ENCODE measurements at regions not wholly inside any gene's neighbourhood (a gene's known extent, or its start where the extent isn't known, plus 50 kb on each side); places are given as distances from the start of the nearest gene placed in this dataset.

GRCh38 chr6:169938262-169938701 is 186.9 kb downstream of the ERMARD start:
- H3K4me1 ChIP-seq (ENCODE audit: control insufficient read depth, insufficient read depth, low read length, poor library complexity, severe bottlenecking) = no peaks in the 10 kb centered on the region
- no peaks in the 10 kb centered on the region for H3K9me3 ChIP-seq (ENCODE audit: control insufficient read depth, low read length)
- H3K27ac ChIP-seq (ENCODE audit: low read depth, low read length, severe bottlenecking) = no peak overlapping the region
- no peak overlapping the region for H3K4me3 ChIP-seq (ENCODE audit: extremely low read depth, insufficient read depth, low read length, poor library complexity, severe bottlenecking)
- 69 to 81% methylated on average over 5 to 6 of the region's 14 CpGs for WGBS, 2 experiments (ENCODE audit: insufficient coverage in 2 of 2)
- H3K36me3 ChIP-seq (ENCODE audit: control insufficient read depth, insufficient read depth, low read length) = no peaks in the 10 kb centered on the region

- Histone ChIP-seq H3K9me3 (ENCODE audit: control insufficient read depth, low read length) (no peaks in the 10 kb centered on the region), H3K27ac (ENCODE audit: low read depth, low read length, severe bottlenecking) (no peak overlapping the region), H3K4me3 (ENCODE audit: extremely low read depth, insufficient read depth, low read length, poor library complexity, severe bottlenecking) (no peak overlapping the region), H3K36me3 (ENCODE audit: control insufficient read depth, insufficient read depth, low read length) (no peaks in the 10 kb centered on the region), H3K4me1 (ENCODE audit: control insufficient read depth, insufficient read depth, low read length, poor library complexity, severe bottlenecking) (no peaks in the 10 kb centered on the region)
- WGBS, 2 experiments (ENCODE audit: insufficient coverage in 2 of 2) = 79 to 88% methylated on average over 20 to 23 of the region's 23 CpGs
Observed at GRCh38 chr6:169937389-169938261, 186.2 kb downstream of the ERMARD start.

GRCh38 chr6:169936355-169936975 is 185.0 kb downstream of the ERMARD start:
- no peaks in the 10 kb centered on the region for H3K4me1 ChIP-seq (ENCODE audit: control insufficient read depth, insufficient read depth, low read length, poor library complexity, severe bottlenecking)
- 86 to 90% methylated on average over 28 to 33 of the region's 34 CpGs for WGBS, 2 experiments (ENCODE audit: insufficient coverage in 2 of 2)

GRCh38 chr6:169935861-169936260 is 184.4 kb downstream of the ERMARD start:
- no peaks in the 10 kb centered on the region for H3K9me3 ChIP-seq (ENCODE audit: control insufficient read depth, low read length)
- H3K27ac ChIP-seq (ENCODE audit: low read depth, low read length, severe bottlenecking) = no peak overlapping the region
- 93 to 97% methylated on average over 6 to 8 of the region's 8 CpGs for WGBS, 2 experiments (ENCODE audit: insufficient coverage in 2 of 2)
- H3K36me3 ChIP-seq (ENCODE audit: control insufficient read depth, insufficient read depth, low read length) = no peaks in the 10 kb centered on the region
- H3K4me3 ChIP-seq (ENCODE audit: extremely low read depth, insufficient read depth, low read length, poor library complexity, severe bottlenecking) = no peak overlapping the region
- no peaks in the 10 kb centered on the region for H3K4me1 ChIP-seq (ENCODE audit: control insufficient read depth, insufficient read depth, low read length, poor library complexity, severe bottlenecking)

More at GRCh38 chr6:169936355-169936975, 185.0 kb downstream of the ERMARD start:
- Histone ChIP-seq H3K27ac (ENCODE audit: low read depth, low read length, severe bottlenecking) (no peak overlapping the region), H3K4me3 (ENCODE audit: extremely low read depth, insufficient read depth, low read length, poor library complexity, severe bottlenecking) (no peak overlapping the region), H3K36me3 (ENCODE audit: control insufficient read depth, insufficient read depth, low read length) (no peaks in the 10 kb centered on the region), H3K9me3 (ENCODE audit: control insufficient read depth, low read length) (no peaks in the 10 kb centered on the region)

- no peaks in the 10 kb centered on the region for H3K9me3 ChIP-seq (ENCODE audit: control insufficient read depth, low read length)
- H3K27ac ChIP-seq (ENCODE audit: low read depth, low read length, severe bottlenecking) = no peak overlapping the region
- H3K36me3 ChIP-seq (ENCODE audit: control insufficient read depth, insufficient read depth, low read length) = no peaks in the 10 kb centered on the region
- no peaks in the 10 kb centered on the region for H3K4me1 ChIP-seq (ENCODE audit: control insufficient read depth, insufficient read depth, low read length, poor library complexity, severe bottlenecking)
- 91% methylated on average over 14 of the region's 14 CpGs for WGBS, 2 experiments (ENCODE audit: insufficient coverage in 2 of 2)
- no peak overlapping the region for H3K4me3 ChIP-seq (ENCODE audit: extremely low read depth, insufficient read depth, low read length, poor library complexity, severe bottlenecking)
Observed at GRCh38 chr6:169935348-169935718, 183.9 kb downstream of the ERMARD start.

- no peak overlapping the region for H3K27ac ChIP-seq (ENCODE audit: low read depth, low read length, severe bottlenecking)
- 93 to 94% methylated on average over 15 to 21 of the region's 22 CpGs for WGBS, 2 experiments (ENCODE audit: insufficient coverage in 2 of 2)
- H3K4me1 ChIP-seq (ENCODE audit: control insufficient read depth, insufficient read depth, low read length, poor library complexity, severe bottlenecking) = no peaks in the 10 kb centered on the region
- no peaks in the 10 kb centered on the region for H3K36me3 ChIP-seq (ENCODE audit: control insufficient read depth, insufficient read depth, low read length)
- no peaks in the 10 kb centered on the region for H3K9me3 ChIP-seq (ENCODE audit: control insufficient read depth, low read length)
- no peak overlapping the region for H3K4me3 ChIP-seq (ENCODE audit: extremely low read depth, insufficient read depth, low read length, poor library complexity, severe bottlenecking)
Observed at GRCh38 chr6:169934699-169935347, 183.4 kb downstream of the ERMARD start.

GRCh38 chr6:169933839-169934698 is 182.6 kb downstream of the ERMARD start:
- Histone ChIP-seq H3K27ac (ENCODE audit: low read depth, low read length, severe bottlenecking) (no peak overlapping the region), H3K4me3 (ENCODE audit: extremely low read depth, insufficient read depth, low read length, poor library complexity, severe bottlenecking) (no peak overlapping the region), H3K36me3 (ENCODE audit: control insufficient read depth, insufficient read depth, low read length) (no peaks in the 10 kb centered on the region), H3K4me1 (ENCODE audit: control insufficient read depth, insufficient read depth, low read length, poor library complexity, severe bottlenecking) (no peaks in the 10 kb centered on the region), H3K9me3 (ENCODE audit: control insufficient read depth, low read length) (no peaks in the 10 kb centered on the region)
- WGBS, 2 experiments (ENCODE audit: insufficient coverage in 2 of 2) = 93 to 96% methylated on average over 35 to 37 of the region's 37 CpGs

GRCh38 chr6:169933251-169933821 is 181.9 kb downstream of the ERMARD start:
- Histone ChIP-seq H3K4me3 (ENCODE audit: extremely low read depth, insufficient read depth, low read length, poor library complexity, severe bottlenecking) (no peak overlapping the region), H3K36me3 (ENCODE audit: control insufficient read depth, insufficient read depth, low read length) (no peaks in the 10 kb centered on the region), H3K27ac (ENCODE audit: low read depth, low read length, severe bottlenecking) (no peak overlapping the region), H3K9me3 (ENCODE audit: control insufficient read depth, low read length) (no peaks in the 10 kb centered on the region), H3K4me1 (ENCODE audit: control insufficient read depth, insufficient read depth, low read length, poor library complexity, severe bottlenecking) (no peaks in the 10 kb centered on the region)
- 84 to 89% methylated on average over 13 to 14 of the region's 17 CpGs for WGBS, 2 experiments (ENCODE audit: insufficient coverage in 2 of 2)

GRCh38 chr6:169932491-169932890 is 181.1 kb downstream of the ERMARD start:
- Histone ChIP-seq H3K36me3 (ENCODE audit: control insufficient read depth, insufficient read depth, low read length) (no peaks in the 10 kb centered on the region), H3K4me3 (ENCODE audit: extremely low read depth, insufficient read depth, low read length, poor library complexity, severe bottlenecking) (no peak overlapping the region), H3K4me1 (ENCODE audit: control insufficient read depth, insufficient read depth, low read length, poor library complexity, severe bottlenecking) (no peaks in the 10 kb centered on the region), H3K9me3 (ENCODE audit: control insufficient read depth, low read length) (no peaks in the 10 kb centered on the region), H3K27ac (ENCODE audit: low read depth, low read length, severe bottlenecking) (no peak overlapping the region)
- 84 to 91% methylated on average over 20 to 21 of the region's 22 CpGs for WGBS, 2 experiments (ENCODE audit: insufficient coverage in 2 of 2)

GRCh38 chr6:169931261-169931660 is 179.8 kb downstream of the ERMARD start:
- H3K4me1 ChIP-seq (ENCODE audit: control insufficient read depth, insufficient read depth, low read length, poor library complexity, severe bottlenecking) = no peaks in the 10 kb centered on the region
- 67 to 80% methylated on average over 8 to 9 of the region's 11 CpGs for WGBS, 2 experiments (ENCODE audit: insufficient coverage in 2 of 2)
- H3K36me3 ChIP-seq (ENCODE audit: control insufficient read depth, insufficient read depth, low read length) = no peaks in the 10 kb centered on the region
- no peak overlapping the region for H3K4me3 ChIP-seq (ENCODE audit: extremely low read depth, insufficient read depth, low read length, poor library complexity, severe bottlenecking)
- no peaks in the 10 kb centered on the region for H3K9me3 ChIP-seq (ENCODE audit: control insufficient read depth, low read length)
- no peak overlapping the region for H3K27ac ChIP-seq (ENCODE audit: low read depth, low read length, severe bottlenecking)

Data from mesodermal cell (in vitro differentiated cells).